Iris pigment epithelial cell (primary cell): ENCODE measurements at regions not wholly inside any gene's neighbourhood (a gene's known extent, or its start where the extent isn't known, plus 50 kb on each side); places are given as distances from the start of the nearest gene placed in this dataset.

Experiments
- DNase-seq: peaks from one replicate; pipeline ENCODE4 v3.0.0-alpha.2; 2011; ENCODE audit warnings: low read depth

GRCh38 chr6:132936646-132937045 lies 122.3 kb downstream of the RPS12 start:
- no peak for DNase-seq

GRCh38 chr6:132937466-132937906 lies 123.1 kb downstream of the RPS12 start:
- peak; percentile 42 for DNase-seq

- no peak for DNase-seq
These were observed 134.5 kb downstream of the RPS12 start for GRCh38 chr6:132948889-132949288.

- no peak for DNase-seq
These were observed 136.2 kb downstream of the RPS12 start for GRCh38 chr6:132950566-132950965.

GRCh38 chr6:132952031-132952867 lies 137.9 kb downstream of the RPS12 start:
- DNase-seq: no peak

- DNase-seq: no peak
These were observed 138.6 kb downstream of the RPS12 start for GRCh38 chr6:132952986-132953385.

GRCh38 chr6:132954222-132954621 lies 139.9 kb downstream of the RPS12 start:
- no peak for DNase-seq

GRCh38 chr6:132954936-132955335 lies 140.6 kb downstream of the RPS12 start:
- no peak for DNase-seq

- DNase-seq: no peak
These were observed 145.4 kb downstream of the RPS12 start for GRCh38 chr6:132959639-132960326.

GRCh38 chr6:132960720-132961119 lies 146.4 kb downstream of the RPS12 start:
- no peak for DNase-seq

- peak; percentile 55 for DNase-seq
These were observed 146.8 kb downstream of the RPS12 start for GRCh38 chr6:132961122-132961521.

GRCh38 chr6:132961610-132962009 lies 147.2 kb downstream of the RPS12 start:
- no peak for DNase-seq

GRCh38 chr6:132962936-132963868 lies 148.8 kb downstream of the RPS12 start:
- peak; percentile 62 for DNase-seq

- DNase-seq: peak; percentile 47
These were observed 149.9 kb downstream of the RPS12 start for GRCh38 chr6:132964101-132964867.

- DNase-seq: no peak
These were observed 150.6 kb downstream of the RPS12 start for GRCh38 chr6:132964868-132965382.

- no peak for DNase-seq
These were observed 153.5 kb downstream of the RPS12 start for GRCh38 chr6:132967871-132968270.

- no peak for DNase-seq
These were observed 154.1 kb downstream of the RPS12 start for GRCh38 chr6:132968419-132968950.

- DNase-seq: no peak
These were observed 154.8 kb downstream of the RPS12 start for GRCh38 chr6:132969196-132969595.

GRCh38 chr6:132971676-132972075 lies 157.3 kb downstream of the RPS12 start:
- no peak for DNase-seq

- DNase-seq: no peak
These were observed 157.9 kb downstream of the RPS12 start for GRCh38 chr6:132972254-132972653.

- DNase-seq: no peak
These were observed 158.6 kb downstream of the RPS12 start for GRCh38 chr6:132972971-132973370.
